AG04449 (cell line): ENCODE measurements at regions not wholly inside any gene's neighbourhood (a gene's known extent, or its start where the extent isn't known, plus 50 kb on each side); places are given as distances from the start of the nearest gene placed in this dataset.

ENCODE experiments used
- CTCF ChIA-PET: fragments of 350-600 bp; formaldehyde crosslinking; extraction: SDS; loops from one replicate; lab custom pipeline; 2021; ENCODE audit warnings: antibody characterized with exemption; lab: Yijun Ruan, JAX
- POLR2A ChIA-PET: fragments of 400-600, 350-600 bp; formaldehyde crosslinking; extraction: SDS; loops from one replicate; lab custom pipeline; 2020; ENCODE audit warnings: antibody characterized with exemption, inconsistent platforms; lab: Yijun Ruan, JAX
- DNase-seq: peaks from one replicate; pipeline ENCODE4 v3.0.0-alpha.2; 2010; ENCODE audit warnings: low read depth, low spot score
- H3K4me3 ChIP-seq: 2 replicates; pipeline ENCODE4 v1.5.1; 2011; ENCODE audit warnings: low read depth, mild to moderate bottlenecking, control low read depth, low read length
- TF ChIP-seq, protein P1 (sequence below): IDR thresholded peaks from one replicate; pipeline ENCODE4 v1.5.1; 2011; ENCODE audit warnings: mild to moderate bottlenecking, moderate library complexity, low read length, control low read depth, inconsistent platforms; ENCODE audit not compliant: insufficient read depth; ENCODE audit errors: missing control alignments

DNA sequence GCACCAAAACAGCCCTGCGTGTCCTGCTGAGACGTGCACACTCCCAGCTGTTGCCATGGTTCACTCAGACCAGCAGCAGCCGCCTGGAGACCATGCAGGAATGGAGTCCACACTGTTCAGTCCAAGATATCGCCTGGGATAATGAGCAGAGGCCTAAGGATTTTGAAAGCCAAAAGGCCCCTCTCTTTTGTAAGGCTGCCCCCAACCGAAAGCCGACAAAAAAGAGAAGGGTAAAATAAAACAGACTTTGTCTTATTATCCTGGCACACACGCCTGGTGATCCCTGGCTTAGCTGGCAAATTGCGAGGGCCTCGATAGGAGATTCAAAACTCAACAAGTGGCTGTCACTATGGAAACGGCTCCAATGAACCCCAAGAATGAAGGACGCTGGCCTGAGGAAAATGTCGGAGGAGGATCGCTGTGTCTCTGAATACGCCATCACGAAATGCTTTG is 263.6 kb downstream of the SKIDA1 start:
- CTCF ChIA-PET: no interaction called here
- POLR2A ChIA-PET: no interaction called here
- no peak for DNase-seq
- TF ChIP-seq, protein P1, sequence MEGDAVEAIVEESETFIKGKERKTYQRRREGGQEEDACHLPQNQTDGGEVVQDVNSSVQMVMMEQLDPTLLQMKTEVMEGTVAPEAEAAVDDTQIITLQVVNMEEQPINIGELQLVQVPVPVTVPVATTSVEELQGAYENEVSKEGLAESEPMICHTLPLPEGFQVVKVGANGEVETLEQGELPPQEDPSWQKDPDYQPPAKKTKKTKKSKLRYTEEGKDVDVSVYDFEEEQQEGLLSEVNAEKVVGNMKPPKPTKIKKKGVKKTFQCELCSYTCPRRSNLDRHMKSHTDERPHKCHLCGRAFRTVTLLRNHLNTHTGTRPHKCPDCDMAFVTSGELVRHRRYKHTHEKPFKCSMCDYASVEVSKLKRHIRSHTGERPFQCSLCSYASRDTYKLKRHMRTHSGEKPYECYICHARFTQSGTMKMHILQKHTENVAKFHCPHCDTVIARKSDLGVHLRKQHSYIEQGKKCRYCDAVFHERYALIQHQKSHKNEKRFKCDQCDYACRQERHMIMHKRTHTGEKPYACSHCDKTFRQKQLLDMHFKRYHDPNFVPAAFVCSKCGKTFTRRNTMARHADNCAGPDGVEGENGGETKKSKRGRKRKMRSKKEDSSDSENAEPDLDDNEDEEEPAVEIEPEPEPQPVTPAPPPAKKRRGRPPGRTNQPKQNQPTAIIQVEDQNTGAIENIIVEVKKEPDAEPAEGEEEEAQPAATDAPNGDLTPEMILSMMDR: no peak
- H3K4me3 ChIP-seq: no peak overlapping the region

DNA sequence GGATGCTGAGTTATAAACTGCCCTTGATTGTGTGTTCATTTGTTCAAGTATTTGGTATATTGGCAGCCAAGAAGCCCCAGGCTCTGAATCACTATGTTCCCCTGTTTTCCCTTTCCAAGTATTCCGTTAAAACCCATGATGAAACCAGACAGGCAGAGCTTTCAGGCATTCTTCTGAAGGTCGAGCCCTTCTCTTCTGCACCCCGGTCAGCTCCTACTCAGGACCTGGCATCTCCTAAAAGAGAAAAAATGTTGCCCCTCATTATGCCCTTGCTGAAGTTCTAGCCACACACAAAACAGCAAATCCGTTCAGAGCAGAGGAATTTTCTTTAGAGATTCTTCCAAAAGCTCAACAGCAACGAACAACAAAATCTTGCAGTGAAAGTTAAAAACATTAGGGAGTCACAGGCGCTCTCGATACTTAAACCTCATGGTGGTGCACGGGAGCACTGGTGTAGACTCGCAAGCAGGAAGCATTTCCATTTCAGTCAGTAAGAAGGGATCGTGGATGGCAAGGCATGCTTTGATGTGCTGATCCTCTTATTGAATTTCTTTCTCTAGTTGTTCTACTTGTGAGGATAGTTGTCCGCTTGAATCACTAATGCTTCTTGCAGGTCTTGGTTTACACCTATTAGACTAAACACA is 264.9 kb downstream of the SKIDA1 start:
- ChIA-PET POLR2A (no interaction called here), CTCF (interaction anchor here (1.2 kb wide), 1 partner anchor 9 kb away, joined by 6 read pairs; no protein-coding TSS in a partner anchor)
- H3K4me3 ChIP-seq: no peak overlapping the region
- TF ChIP-seq, protein P1: no peak
- no peak for DNase-seq

DNA sequence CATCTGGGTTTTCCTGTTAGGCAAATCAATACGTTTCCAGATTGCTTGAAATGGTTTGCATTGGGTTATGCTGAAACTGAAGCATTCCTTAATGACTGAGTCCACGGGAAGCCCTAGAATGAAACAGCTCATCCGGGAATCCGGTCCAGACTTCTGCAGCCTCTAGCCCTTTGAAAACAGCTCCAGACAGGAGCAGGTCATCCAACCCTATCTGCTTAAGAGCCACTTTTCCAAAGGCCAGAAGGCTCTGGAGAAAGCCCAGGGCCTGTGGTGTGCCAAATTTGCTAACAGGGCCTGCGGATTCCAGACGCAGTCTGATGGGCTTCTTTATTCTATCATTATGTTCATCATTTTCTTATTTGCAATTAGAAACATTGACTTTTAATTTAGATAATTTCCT is 265.4 kb downstream of the SKIDA1 start:
- no peak overlapping the region for H3K4me3 ChIP-seq
- ChIA-PET POLR2A (no interaction called here), CTCF (interaction anchor here (1.2 to 1.3 kb wide), 2 partner anchors 10 to 19 kb away, joined by 3 to 6 read pairs; no protein-coding TSS in a partner anchor)
- no peak for DNase-seq
- TF ChIP-seq, protein P1: no peak

DNA sequence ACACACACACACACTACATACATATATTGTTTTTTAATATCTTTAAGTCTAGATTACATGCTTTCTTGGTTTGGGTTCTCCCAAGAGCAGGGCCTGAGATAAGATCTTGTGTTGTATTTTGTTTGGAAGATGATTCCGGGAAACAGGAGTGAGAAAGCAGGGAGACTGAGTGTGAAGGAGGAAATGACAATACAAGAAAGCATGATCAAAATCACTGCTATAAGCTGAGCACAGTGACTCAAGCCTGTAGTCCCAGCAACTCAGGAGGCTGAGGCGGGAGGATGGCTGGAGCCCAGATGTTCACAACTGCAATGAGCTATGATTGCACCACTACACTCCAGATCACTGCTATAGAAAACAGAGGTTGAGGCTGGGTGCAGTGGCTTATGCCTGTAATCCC is 267.6 kb downstream of the SKIDA1 start:
- ChIA-PET CTCF (interaction anchor here (1.1 kb wide), 1 partner anchor 13 kb away, joined by 3 read pairs; no protein-coding TSS in a partner anchor), POLR2A (no interaction called here)
- no peak overlapping the region for H3K4me3 ChIP-seq
- DNase-seq: no peak
- TF ChIP-seq, protein P1: no peak

DNA sequence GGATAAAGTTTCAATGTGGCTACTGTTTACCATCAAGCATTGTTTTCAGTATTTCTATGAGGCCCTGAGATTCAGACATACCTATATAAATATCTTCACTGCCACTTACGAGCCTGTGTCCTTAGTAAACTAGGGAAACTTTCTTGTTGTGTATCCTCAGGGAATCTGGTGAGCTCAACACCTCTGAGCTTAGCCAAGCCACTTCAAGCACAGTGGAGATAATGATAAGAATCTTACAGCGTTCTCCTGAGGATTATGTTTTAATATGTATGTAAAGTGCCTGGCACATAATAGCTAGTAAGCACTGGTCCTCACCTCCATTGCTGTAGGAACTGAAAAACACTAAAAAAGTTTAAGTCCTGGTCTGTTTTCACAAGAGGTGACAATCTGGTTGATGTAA is 268.3 kb downstream of the SKIDA1 start:
- H3K4me3 ChIP-seq: no peak overlapping the region
- TF ChIP-seq, protein P1: no peak
- DNase-seq: no peak
- POLR2A ChIA-PET: no interaction called here
- CTCF ChIA-PET: no interaction called here

DNA sequence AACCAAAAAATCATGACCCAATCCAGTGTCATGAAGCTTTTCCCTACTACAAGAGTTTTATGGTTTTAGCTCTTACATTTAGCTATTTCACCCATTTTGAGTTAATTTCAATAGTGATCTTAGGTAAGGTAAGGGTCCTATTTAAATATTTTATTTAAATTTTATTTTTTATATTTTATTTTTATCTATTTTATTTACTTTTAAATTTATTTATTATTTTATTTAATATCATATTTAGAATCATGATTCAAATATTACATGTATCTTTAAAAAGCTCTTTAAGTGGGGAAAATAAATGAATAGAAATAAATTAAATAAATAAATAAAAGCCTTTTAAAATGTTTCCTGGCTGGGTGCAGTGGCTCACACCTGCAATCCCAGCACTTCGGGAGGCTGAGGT is 276.0 kb downstream of the SKIDA1 start:
- TF ChIP-seq, protein P1: no peak
- ChIA-PET CTCF (no interaction called here), POLR2A (no interaction called here)

More for the DNA sequence above, 276.0 kb downstream of the SKIDA1 start:
- DNase-seq: no peak
- H3K4me3 ChIP-seq: no peak overlapping the region
